ENCODE measurements at regions not wholly inside any gene's neighbourhood (a gene's known extent, or its start where the extent isn't known, plus 50 kb on each side); places are given as distances from the start of the nearest gene placed in this dataset.

DNA sequence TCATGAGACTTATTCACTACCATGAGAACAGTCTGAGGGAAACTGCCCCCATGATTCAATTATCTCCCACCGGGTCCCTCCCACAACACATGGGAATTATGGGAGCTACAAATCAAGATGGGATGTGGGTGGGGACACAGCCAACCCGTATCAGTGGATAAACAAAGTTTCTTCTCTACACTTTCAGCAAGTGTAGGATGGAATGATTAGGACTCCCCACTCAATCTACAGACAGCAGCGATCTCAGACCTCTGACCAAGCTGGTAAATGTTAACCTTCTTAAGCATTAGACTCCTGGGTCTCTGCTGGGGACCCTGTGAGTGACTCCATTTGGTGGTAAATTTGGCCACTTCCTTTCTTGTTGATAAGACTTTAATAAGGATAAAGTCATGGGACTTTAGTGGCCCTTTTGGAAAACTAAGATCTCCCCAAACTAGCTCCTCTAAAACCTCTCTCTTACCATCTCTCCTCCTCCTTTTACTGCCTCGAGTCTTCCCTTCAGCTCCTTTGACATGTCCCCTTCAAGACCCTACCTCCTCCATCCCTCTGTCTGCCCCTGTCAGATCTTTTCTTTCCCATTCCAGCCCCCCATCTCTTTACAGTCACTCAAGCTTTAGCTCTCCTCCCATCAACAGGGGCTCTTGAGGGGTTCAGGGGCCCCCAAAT is 71.9 kb downstream of the MYL12B start:
- no peaks in the 10 kb centered on the region for H3K36me3 Mint-ChIP-seq
- Histone ChIP-seq H3K27me3 (ENCODE audit: control insufficient read depth in 2 of 2, insufficient read depth in 2 of 2, low read length in 2 of 2) (no peaks in the 10 kb centered on the region), H3K36me3 (ENCODE audit: control insufficient read depth in 2 of 3, insufficient read depth in 3 of 3, low read length in 3 of 3) (no peaks in the 10 kb centered on the region), H3K9me3 (ENCODE audit: control insufficient read depth in 2 of 3, low read length in 3 of 3) (no peaks in the 10 kb centered on the region), H3K4me3 (ENCODE audit: low read length) (no peak overlapping the region), H3K27ac (ENCODE audit: low read depth, low read length) (no peak overlapping the region), H3K4me1 (ENCODE audit: control insufficient read depth in 2 of 2, insufficient read depth in 2 of 2, low read length in 2 of 2) (no peaks in the 10 kb centered on the region)
- H3K9me3 Mint-ChIP-seq = no peaks in the 10 kb centered on the region
- DNase-seq (no peak), ATAC-seq (no peak)
- H3K27ac Mint-ChIP-seq = no peak overlapping the region
- ChIA-PET POLR2A (no interaction called here), CTCF (interaction anchor here (0.7 to 1.0 kb wide), 2 partner anchors 119 to 189 kb away, joined by 3 read pairs; no protein-coding TSS in a partner anchor)
- H3K27me3 Mint-ChIP-seq = peaks cover 0 to 4% (median 0%) of the 10 kb centered on the region in 5 donors
- H3K4me3 Mint-ChIP-seq = no peak overlapping the region
- no peaks in the 10 kb centered on the region for H3K4me1 Mint-ChIP-seq
- intact Hi-C loops (cut with micrococcal nuclease) = no loop called here

- Mint-ChIP-seq H3K27ac (peak overlapping the region in 1 of 9 donors; percentile 13), H3K9me3 (peaks cover 0 to 9% (median 0%) of the 10 kb centered on the region in 11 donors), H3K36me3 (peaks cover 0 to 4% (median 0%) of the 10 kb centered on the region in 5 donors), H3K4me3 (no peak overlapping the region), H3K4me1 (peaks cover 1 to 21% (median 13%) of the 10 kb centered on the region in 7 donors), H3K27me3 (peaks cover 0 to 6% (median 0%) of the 10 kb centered on the region in 5 donors)
- H3K9me3 ChIP-seq (ENCODE audit: control insufficient read depth in 2 of 3, low read length in 3 of 3) = no peaks in the 10 kb centered on the region
- ATAC-seq (peak; percentile 52), DNase-seq (no peak)
- H3K4me3 ChIP-seq (ENCODE audit: low read length) = no peak overlapping the region
- ChIA-PET CTCF (no interaction called here), POLR2A (no interaction called here)
- no peaks in the 10 kb centered on the region for H3K36me3 ChIP-seq (ENCODE audit: control insufficient read depth in 2 of 3, insufficient read depth in 3 of 3, low read length in 3 of 3)
- H3K4me1 ChIP-seq (ENCODE audit: control insufficient read depth in 2 of 2, insufficient read depth in 2 of 2, low read length in 2 of 2) = no peaks in the 10 kb centered on the region
- no peak overlapping the region for H3K27ac ChIP-seq (ENCODE audit: low read depth, low read length)
- no peaks in the 10 kb centered on the region for H3K27me3 ChIP-seq (ENCODE audit: control insufficient read depth in 2 of 2, insufficient read depth in 2 of 2, low read length in 2 of 2)
- intact Hi-C loops (cut with micrococcal nuclease) = no loop called here
These were observed 78.2 kb downstream of the MYL12B start for GRCh38 chr18:3340015-3340681.

DNA sequence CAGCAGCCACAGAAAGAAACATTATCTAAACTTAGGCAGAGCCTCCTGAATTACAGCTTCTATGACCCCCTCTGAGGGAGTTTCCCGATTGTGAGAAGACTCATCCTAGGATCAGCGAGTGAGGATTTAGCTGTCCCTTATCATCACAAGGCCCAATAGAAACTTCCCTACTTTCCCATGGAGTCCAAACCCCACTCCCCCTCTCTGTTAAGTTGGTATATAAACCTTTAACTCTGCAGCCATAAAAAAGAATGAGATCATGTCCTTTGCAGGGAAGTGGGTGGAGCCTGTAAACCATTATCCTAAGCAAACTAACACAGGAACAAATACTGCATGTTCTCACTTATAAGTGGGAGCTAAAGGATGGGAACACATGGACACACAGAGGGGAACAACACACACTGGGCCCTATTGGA is 78.8 kb downstream of the MYL12B start:
- H3K27ac ChIP-seq (ENCODE audit: low read depth, low read length) = no peak overlapping the region
- peaks cover 0 to 6% (median 0%) of the 10 kb centered on the region in 5 donors for H3K27me3 Mint-ChIP-seq
- no peak for ATAC-seq

DNA sequence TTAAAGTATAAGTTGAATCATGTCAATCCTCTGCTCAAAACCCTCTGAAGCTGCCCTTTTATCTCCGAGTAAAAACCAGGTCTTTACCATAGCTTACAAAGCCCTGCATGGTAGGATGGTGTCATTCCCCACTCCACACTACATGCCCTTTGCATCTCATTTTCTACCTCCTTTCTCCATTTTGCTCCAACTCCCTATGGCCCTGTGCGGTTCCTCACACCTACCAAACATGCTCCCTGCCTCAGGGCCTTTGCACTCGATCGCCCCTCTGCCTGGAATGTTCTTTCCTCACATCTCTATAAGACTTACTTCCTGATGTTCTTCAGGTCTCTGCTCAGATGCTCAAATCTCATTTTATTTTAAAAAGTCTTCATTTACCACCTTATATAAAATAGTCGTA is 80.7 kb downstream of the MYL12B start:
- Mint-ChIP-seq H3K4me3 (no peak overlapping the region), H3K4me1 (peaks cover 1 to 21% (median 13%) of the 10 kb centered on the region in 7 donors), H3K36me3 (peaks cover 0 to 4% (median 0%) of the 10 kb centered on the region in 5 donors), H3K27me3 (peaks cover 2 to 6% (median 4%) of the 10 kb centered on the region in 5 donors), H3K27ac (peak overlapping the region in 1 of 9 donors; percentile 4), H3K9me3 (peaks cover 0 to 9% (median 0%) of the 10 kb centered on the region in 11 donors)
- no peaks in the 10 kb centered on the region for H3K4me1 ChIP-seq (ENCODE audit: control insufficient read depth in 2 of 2, insufficient read depth in 2 of 2, low read length in 2 of 2)
- intact Hi-C loops (cut with micrococcal nuclease) = no loop called here
- H3K27me3 ChIP-seq (ENCODE audit: control insufficient read depth in 2 of 2, insufficient read depth in 2 of 2, low read length in 2 of 2) = no peaks in the 10 kb centered on the region
- DNase-seq (no peak), ATAC-seq (no peak)
- H3K27ac ChIP-seq (ENCODE audit: low read depth, low read length) = no peak overlapping the region
- POLR2A ChIA-PET = no interaction called here
- H3K36me3 ChIP-seq (ENCODE audit: control insufficient read depth in 2 of 3, insufficient read depth in 3 of 3, low read length in 3 of 3) = no peaks in the 10 kb centered on the region
- CTCF ChIA-PET = no interaction called here
- H3K9me3 ChIP-seq (ENCODE audit: control insufficient read depth in 2 of 3, low read length in 3 of 3) = no peaks in the 10 kb centered on the region
- H3K4me3 ChIP-seq (ENCODE audit: low read length) = no peak overlapping the region

More for the DNA sequence above, 78.8 kb downstream of the MYL12B start:
- peaks cover 1 to 21% (median 13%) of the 10 kb centered on the region in 7 donors for H3K4me1 Mint-ChIP-seq
- H3K4me3 ChIP-seq (ENCODE audit: low read length) = no peak overlapping the region
- peaks cover 0 to 9% (median 0%) of the 10 kb centered on the region in 11 donors for H3K9me3 Mint-ChIP-seq
- no peak overlapping the region for H3K4me3 Mint-ChIP-seq
- peaks cover 0 to 4% (median 0%) of the 10 kb centered on the region in 5 donors for H3K36me3 Mint-ChIP-seq
- intact Hi-C loops (cut with micrococcal nuclease) = no loop called here
- ChIA-PET POLR2A (no interaction called here), CTCF (no interaction called here)
- no peaks in the 10 kb centered on the region for H3K36me3 ChIP-seq (ENCODE audit: control insufficient read depth in 2 of 3, insufficient read depth in 3 of 3, low read length in 3 of 3)
- no peaks in the 10 kb centered on the region for H3K9me3 ChIP-seq (ENCODE audit: control insufficient read depth in 2 of 3, low read length in 3 of 3)
- DNase-seq = no peak
- no peak overlapping the region for H3K27ac Mint-ChIP-seq
- no peaks in the 10 kb centered on the region for H3K4me1 ChIP-seq (ENCODE audit: control insufficient read depth in 2 of 2, insufficient read depth in 2 of 2, low read length in 2 of 2)
- no peaks in the 10 kb centered on the region for H3K27me3 ChIP-seq (ENCODE audit: control insufficient read depth in 2 of 2, insufficient read depth in 2 of 2, low read length in 2 of 2)

DNA sequence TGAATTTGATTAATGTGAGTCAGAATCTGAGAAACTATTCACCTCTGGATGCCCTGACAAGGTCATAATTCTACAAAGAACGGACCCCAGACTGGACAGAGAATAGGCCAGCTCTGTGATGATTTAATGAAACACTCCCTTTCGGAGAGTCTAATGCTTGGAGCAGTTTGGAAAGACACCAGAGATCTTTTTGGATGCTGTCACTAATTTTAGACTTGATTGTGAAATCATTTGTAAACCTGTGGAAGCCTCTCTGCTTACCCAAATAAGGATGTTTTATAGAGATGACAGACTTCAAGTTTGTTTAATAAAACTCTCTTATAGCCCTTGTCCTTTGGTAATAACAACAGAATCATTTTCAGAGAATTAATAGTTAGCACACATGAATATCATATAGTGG is 83.5 kb downstream of the MYL12B start:
- DNase-seq (no peak), ATAC-seq (no peak)
- H3K36me3 Mint-ChIP-seq = peaks cover 0 to 4% (median 0%) of the 10 kb centered on the region in 5 donors
- no peak overlapping the region for H3K27ac Mint-ChIP-seq
- no peaks in the 10 kb centered on the region for H3K36me3 ChIP-seq (ENCODE audit: control insufficient read depth in 2 of 3, insufficient read depth in 3 of 3, low read length in 3 of 3)
- H3K4me1 ChIP-seq (ENCODE audit: control insufficient read depth in 2 of 2, insufficient read depth in 2 of 2, low read length in 2 of 2) = no peaks in the 10 kb centered on the region
- no peaks in the 10 kb centered on the region for H3K27me3 ChIP-seq (ENCODE audit: control insufficient read depth in 2 of 2, insufficient read depth in 2 of 2, low read length in 2 of 2)
- H3K9me3 ChIP-seq (ENCODE audit: control insufficient read depth in 2 of 3, low read length in 3 of 3) = no peaks in the 10 kb centered on the region
- ChIA-PET CTCF (no interaction called here), POLR2A (no interaction called here)
- H3K4me3 ChIP-seq (ENCODE audit: low read length) = no peak overlapping the region
- H3K27me3 Mint-ChIP-seq = peaks cover 2 to 17% (median 6%) of the 10 kb centered on the region in 5 donors
- peaks cover 1 to 14% (median 13%) of the 10 kb centered on the region in 7 donors for H3K4me1 Mint-ChIP-seq
- no peak overlapping the region for H3K4me3 Mint-ChIP-seq
- intact Hi-C loops (cut with micrococcal nuclease) = no loop called here
- no peak overlapping the region for H3K27ac ChIP-seq (ENCODE audit: low read depth, low read length)
- peaks cover 0 to 9% (median 0%) of the 10 kb centered on the region in 11 donors for H3K9me3 Mint-ChIP-seq

- Histone ChIP-seq H3K27me3 (ENCODE audit: control insufficient read depth in 2 of 2, insufficient read depth in 2 of 2, low read length in 2 of 2) (no peaks in the 10 kb centered on the region), H3K36me3 (ENCODE audit: control insufficient read depth in 2 of 3, insufficient read depth in 3 of 3, low read length in 3 of 3) (no peaks in the 10 kb centered on the region), H3K4me3 (ENCODE audit: low read length) (no peak overlapping the region), H3K4me1 (ENCODE audit: control insufficient read depth in 2 of 2, insufficient read depth in 2 of 2, low read length in 2 of 2) (no peaks in the 10 kb centered on the region), H3K27ac (ENCODE audit: low read depth, low read length) (no peak overlapping the region), H3K9me3 (ENCODE audit: control insufficient read depth in 2 of 3, low read length in 3 of 3) (no peaks in the 10 kb centered on the region)
- POLR2A ChIA-PET = no interaction called here
- CTCF ChIA-PET = no interaction called here
- Mint-ChIP-seq H3K9me3 (peaks cover 0 to 9% (median 0%) of the 10 kb centered on the region in 11 donors), H3K27me3 (peaks cover 2 to 17% (median 6%) of the 10 kb centered on the region in 5 donors), H3K4me1 (peaks cover under 1 to 14% (median 13%) of the 10 kb centered on the region in 7 donors), H3K4me3 (no peak overlapping the region), H3K36me3 (peaks cover 0 to 4% (median 0%) of the 10 kb centered on the region in 5 donors), H3K27ac (no peak overlapping the region)
- DNase-seq (no peak), ATAC-seq (no peak)
- intact Hi-C loops (cut with micrococcal nuclease) = no loop called here
These were observed 84.0 kb downstream of the MYL12B start for GRCh38 chr18:3345885-3346284.

Measured in naive thymus-derived CD4-positive, alpha-beta T cell (primary cell).